ENCODE measurements at regions not wholly inside any gene's neighbourhood (a gene's known extent, or its start where the extent isn't known, plus 50 kb on each side); places are given as distances from the start of the nearest gene placed in this dataset.
A peak's percentile ranks its signal among the peaks of the same experiment; 100 is the strongest.

- DNase-seq: no peak
These were observed 177.4 kb upstream of the UBL3 start for GRCh38 chr13:30027569-30028455.

GRCh38 chr13:30026909-30027308 lies 176.5 kb upstream of the UBL3 start:
- no peak for DNase-seq

- no peak for DNase-seq
These were observed 175.7 kb upstream of the UBL3 start for GRCh38 chr13:30026093-30026492.

DNA sequence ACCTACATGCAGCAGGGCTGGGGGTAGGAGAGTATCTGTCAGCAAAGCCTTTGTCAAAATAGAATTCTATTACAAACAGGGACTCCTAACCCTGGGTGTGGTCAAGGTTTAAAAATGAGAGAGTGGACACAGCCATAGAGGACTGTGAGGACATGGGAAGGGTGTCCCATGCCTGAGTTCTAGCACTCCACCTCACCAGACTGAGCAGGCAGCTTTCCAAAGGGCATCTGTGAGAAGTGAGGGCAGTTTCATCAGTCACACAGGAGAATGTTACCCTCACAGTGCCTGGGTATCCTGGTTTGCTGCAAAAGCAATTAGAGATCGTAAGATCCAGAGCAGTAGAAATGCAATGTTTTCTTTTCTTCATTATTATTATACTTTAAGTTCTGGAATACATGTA lies 174.9 kb upstream of the UBL3 start:
- DNase-seq: no peak

GRCh38 chr13:30024125-30024865 lies 173.9 kb upstream of the UBL3 start:
- no peak for DNase-seq

GRCh38 chr13:30023196-30023895 lies 172.9 kb upstream of the UBL3 start:
- no peak for DNase-seq

- no peak for DNase-seq
These were observed 172.4 kb upstream of the UBL3 start for GRCh38 chr13:30022796-30023195.

DNA sequence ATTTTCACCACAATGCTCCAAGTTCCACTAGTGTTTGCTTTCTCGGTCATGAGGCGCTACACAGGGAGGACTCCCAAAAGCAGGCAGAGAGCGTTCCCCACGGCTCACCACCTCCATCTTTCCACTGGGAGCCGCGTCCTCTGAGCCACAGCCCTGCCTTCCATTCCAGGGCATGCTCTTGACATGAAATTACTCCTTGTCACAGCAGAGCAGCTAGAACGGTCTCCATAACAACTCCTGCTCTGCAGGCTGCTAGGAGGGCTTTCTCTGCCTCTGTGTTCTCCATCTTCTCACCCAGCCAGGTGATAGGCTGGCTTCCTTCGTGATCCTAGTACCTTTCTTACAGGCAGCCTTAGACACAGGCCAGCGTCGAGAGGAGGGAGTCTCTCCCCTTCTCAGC lies 171.8 kb upstream of the UBL3 start:
- DNase-seq: no peak

- no peak for DNase-seq
These were observed 171.2 kb upstream of the UBL3 start for GRCh38 chr13:30021611-30022010.

DNA sequence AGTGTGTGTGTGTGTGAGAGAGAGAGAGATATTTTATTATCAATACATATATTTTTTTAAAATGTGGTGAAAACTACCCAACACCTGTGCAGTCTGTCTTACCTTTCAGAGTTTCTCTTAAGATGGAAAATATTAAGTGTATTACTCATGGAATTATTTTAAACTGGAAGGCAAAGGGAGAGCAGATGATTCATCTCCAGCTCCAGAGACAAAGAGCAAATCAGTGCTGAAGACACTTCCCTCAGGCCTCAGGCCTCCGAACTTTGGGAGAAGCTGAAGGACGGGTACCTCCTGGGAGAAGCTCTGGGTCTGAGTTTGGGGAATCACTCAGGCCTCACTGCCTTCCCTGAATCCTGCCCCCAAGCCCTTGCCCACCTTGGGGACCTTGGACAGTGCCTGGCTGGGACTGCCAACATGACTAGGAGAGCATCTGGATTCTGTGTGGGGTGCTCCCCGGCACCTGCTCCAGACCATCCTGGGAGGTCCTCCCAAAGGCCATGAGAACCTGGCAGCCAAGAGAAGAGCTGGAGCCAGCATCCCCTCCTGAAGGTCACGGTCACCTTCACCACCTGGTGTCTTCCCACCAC lies 170.4 kb upstream of the UBL3 start:
- no peak for DNase-seq

- DNase-seq: no peak
These were observed 169.5 kb upstream of the UBL3 start for GRCh38 chr13:30019648-30020626.

DNA sequence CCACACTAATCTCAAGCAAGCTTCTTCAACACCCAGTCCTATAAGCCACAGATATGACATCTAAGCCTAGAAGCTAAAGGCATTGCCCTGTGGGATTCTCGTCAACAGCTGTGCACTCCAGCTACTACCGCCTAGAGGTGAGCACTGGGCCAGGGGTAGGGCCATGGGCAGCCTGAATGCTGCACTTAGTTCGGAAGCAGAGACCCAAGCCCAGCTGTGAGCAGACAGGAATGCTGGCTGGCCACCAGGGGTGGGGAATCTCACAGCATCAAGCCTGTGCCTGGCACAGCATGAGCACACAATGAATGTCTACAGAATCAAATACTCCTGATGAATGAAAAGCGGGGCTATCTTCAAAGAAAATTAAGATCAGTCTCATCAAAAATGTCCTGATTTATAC lies 167.5 kb upstream of the UBL3 start:
- DNase-seq: no peak

- no peak for DNase-seq
These were observed 166.0 kb upstream of the UBL3 start for GRCh38 chr13:30016398-30016797.

- DNase-seq: no peak
These were observed 159.0 kb upstream of the UBL3 start for GRCh38 chr13:30009411-30009810.

- DNase-seq: no peak
These were observed 155.8 kb upstream of the UBL3 start for GRCh38 chr13:30006246-30006645.

GRCh38 chr13:30004204-30004603 lies 153.8 kb upstream of the UBL3 start:
- DNase-seq: no peak

DNA sequence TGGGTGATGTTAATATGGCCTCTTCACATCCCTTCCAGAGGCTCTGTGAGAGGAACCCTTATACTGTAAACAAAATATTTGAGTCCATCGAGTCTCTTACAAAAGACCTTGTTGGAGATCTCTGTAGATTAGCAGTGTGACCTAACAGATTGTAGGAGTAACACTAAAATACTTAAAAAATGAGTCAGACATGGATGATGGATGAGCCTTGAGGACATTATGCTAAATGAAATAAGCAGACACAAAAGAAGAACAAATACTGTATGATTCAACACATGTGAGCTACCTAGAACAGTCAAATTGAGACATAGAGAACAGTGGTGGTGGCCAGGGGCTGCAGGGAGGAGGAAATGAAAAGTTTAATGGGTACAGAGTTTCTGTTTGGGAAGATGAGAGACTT lies 152.2 kb upstream of the UBL3 start:
- DNase-seq: peak in 1 of 2 experiments; percentile 5

DNA sequence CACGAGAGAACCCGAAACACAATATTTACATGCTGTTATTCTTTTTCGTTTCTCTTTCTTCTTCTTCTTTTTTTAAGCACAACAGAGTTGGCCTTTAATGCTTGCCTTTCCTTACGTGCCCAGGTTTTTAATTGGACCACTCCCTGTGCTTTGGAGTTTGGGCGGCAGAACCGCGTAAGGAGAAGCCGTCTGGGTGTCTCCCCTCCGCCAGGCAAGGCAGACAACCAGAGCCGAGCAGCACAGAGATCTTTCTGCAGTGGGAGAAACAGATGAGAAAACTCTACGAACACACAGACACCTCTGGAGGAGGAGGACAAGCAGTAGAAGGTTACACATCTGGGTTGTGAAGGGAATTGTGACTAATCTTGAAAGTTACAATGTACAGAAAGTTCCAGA lies 150.0 kb upstream of the UBL3 start:
- DNase-seq: no peak

DNA sequence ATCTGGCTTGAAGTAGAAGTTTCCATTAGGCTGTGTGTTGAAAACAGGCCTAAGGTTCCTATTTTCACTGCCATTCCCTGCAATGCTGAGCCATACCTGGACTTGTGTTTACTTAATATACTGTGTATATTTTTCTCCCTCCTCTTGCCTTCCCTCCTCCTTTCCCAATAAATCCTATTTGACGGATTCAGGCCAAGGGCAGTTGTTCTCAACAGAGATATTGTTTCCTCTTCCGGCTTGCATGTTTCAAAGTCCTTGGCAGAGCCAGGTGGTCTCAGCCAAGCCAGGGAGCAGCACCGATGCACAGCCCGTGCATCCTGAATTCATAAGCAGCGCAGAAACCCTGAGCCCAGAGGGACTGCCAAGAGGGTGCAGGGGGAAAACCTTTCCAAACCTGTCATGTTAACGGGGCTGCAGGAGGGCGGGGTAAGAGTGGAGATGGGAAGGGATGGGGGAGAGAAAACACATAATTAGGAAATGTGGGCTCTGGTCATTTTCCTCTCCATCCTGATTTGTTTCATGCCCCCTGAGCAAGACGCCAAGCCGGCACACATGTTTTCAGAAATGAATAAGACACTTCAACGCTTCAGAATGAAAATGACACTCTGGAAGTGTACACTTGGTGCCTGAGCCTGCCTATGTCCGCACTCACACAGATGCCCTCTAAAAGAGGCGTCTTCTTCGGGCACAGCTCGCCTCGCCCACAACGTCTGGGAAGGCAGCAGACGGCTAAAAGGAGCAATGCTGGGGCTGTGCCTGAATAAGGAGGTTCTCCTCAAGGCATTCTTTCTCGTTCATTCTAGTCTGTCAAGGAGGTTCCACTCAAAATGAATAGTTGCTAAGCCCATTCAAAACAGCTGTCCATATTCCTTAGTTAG lies 149.3 kb upstream of the UBL3 start:
- no peak for DNase-seq

DNA sequence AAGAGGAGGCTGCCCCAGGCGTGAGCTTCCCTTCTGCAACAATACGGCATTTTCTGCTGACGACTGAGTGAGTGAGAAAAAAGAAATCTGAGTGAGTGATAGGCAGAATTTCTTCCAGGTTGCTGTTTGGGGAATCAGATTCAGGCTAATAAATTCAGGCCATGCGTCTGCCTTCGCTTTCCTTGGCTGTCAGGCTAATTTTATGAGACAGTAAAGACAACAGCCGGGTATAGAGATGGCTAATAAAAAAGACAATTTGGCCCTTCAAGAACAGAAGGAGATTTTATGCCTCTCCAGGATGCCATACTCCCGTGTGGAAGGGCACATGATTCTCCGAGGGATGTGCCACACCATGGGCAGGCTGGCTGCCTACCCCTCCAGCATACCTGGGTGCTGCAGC lies 145.9 kb upstream of the UBL3 start:
- no peak for DNase-seq

All from activated CD4-positive, alpha-beta T cell treated with anti-CD3 and anti-CD28 coated beads, Interleukin-2, amount 50 U/mL, for 48 hours (primary cell).